ENCODE measurements at regions not wholly inside any gene's neighbourhood (a gene's known extent, or its start where the extent isn't known, plus 50 kb on each side); places are given as distances from the start of the nearest gene placed in this dataset.
"Not testable (repeated sequence)": the region's sequence is repeated elsewhere in the genome, so short reads cannot be mapped to it uniquely, and the experiment has no call there.

- ATAC-seq; DNase-seq; intact Hi-C loops (cut with DNase I, micrococcal nuclease): not testable (repeated sequence)
These were observed 101.0 kb upstream of the CHST9 start for GRCh38 chr18:27285973-27286562.

- DNase-seq (no peak), ATAC-seq (no peak)
- intact Hi-C loops (cut with DNase I, micrococcal nuclease) = no loop called here
These were observed 93.0 kb upstream of the CHST9 start for GRCh38 chr18:27278131-27278530.

- intact Hi-C loops (cut with DNase I, micrococcal nuclease) = no loop called here
- DNase-seq (no peak), ATAC-seq (no peak)
These were observed 92.4 kb upstream of the CHST9 start for GRCh38 chr18:27277554-27277953.

- DNase-seq = no peak
- ATAC-seq = no peak
- intact Hi-C loops (cut with DNase I, micrococcal nuclease) = no loop called here
These were observed 91.8 kb upstream of the CHST9 start for GRCh38 chr18:27276886-27277285.

- intact Hi-C loops (cut with DNase I, micrococcal nuclease) = no loop called here
- DNase-seq (no peak), ATAC-seq (no peak)
These were observed 91.4 kb upstream of the CHST9 start for GRCh38 chr18:27276479-27276878.

- intact Hi-C loops (cut with DNase I, micrococcal nuclease) = no loop called here
- DNase-seq = no peak
- ATAC-seq = no peak
These were observed 89.8 kb upstream of the CHST9 start for GRCh38 chr18:27274901-27275300.

- DNase-seq (no peak), ATAC-seq (no peak)
- intact Hi-C loops (cut with DNase I, micrococcal nuclease) = no loop called here
These were observed 85.4 kb upstream of the CHST9 start for GRCh38 chr18:27270508-27270907.

- ATAC-seq = no peak
- intact Hi-C loops (cut with DNase I, micrococcal nuclease) = no loop called here
- no peak for DNase-seq
These were observed 78.3 kb upstream of the CHST9 start for GRCh38 chr18:27263369-27263768.

- intact Hi-C loops (cut with DNase I, micrococcal nuclease) = no loop called here
- ATAC-seq = no peak
- DNase-seq = no peak
These were observed 76.9 kb upstream of the CHST9 start for GRCh38 chr18:27261769-27262549.

GRCh38 chr18:27253571-27253970, 68.5 kb upstream of the CHST9 start:
- no peak for ATAC-seq
- intact Hi-C loops (cut with DNase I, micrococcal nuclease) = no loop called here
- no peak for DNase-seq

- no peak for DNase-seq
- no peak for ATAC-seq
- intact Hi-C loops (cut with DNase I, micrococcal nuclease) = no loop called here
These were observed 65.4 kb upstream of the CHST9 start for GRCh38 chr18:27250471-27250870.

- intact Hi-C loops (cut with DNase I, micrococcal nuclease) = no loop called here
- DNase-seq (no peak), ATAC-seq (no peak)
These were observed 64.8 kb upstream of the CHST9 start for GRCh38 chr18:27249933-27250332.

GRCh38 chr18:27244259-27244658, 59.2 kb upstream of the CHST9 start:
- intact Hi-C loops (cut with DNase I, micrococcal nuclease) = no loop called here

GRCh38 chr18:27242392-27243047, 57.4 kb upstream of the CHST9 start:
- ATAC-seq (no peak), DNase-seq (no peak)
- intact Hi-C loops (cut with DNase I, micrococcal nuclease) = no loop called here

More at GRCh38 chr18:27244259-27244658, 59.2 kb upstream of the CHST9 start:
- DNase-seq = no peak
- ATAC-seq = no peak

- ATAC-seq = no peak
- intact Hi-C loops (cut with DNase I, micrococcal nuclease) = no loop called here
- DNase-seq = no peak
These were observed 55.3 kb upstream of the CHST9 start for GRCh38 chr18:27240383-27240782.

- ATAC-seq = no peak
- DNase-seq = no peak
- intact Hi-C loops (cut with DNase I, micrococcal nuclease) = loop anchor here in 1 of 2 donors (10.0 kb wide), 1 partner anchor 55 kb away; no protein-coding TSS in a partner anchor
These were observed 54.6 kb upstream of the CHST9 start for GRCh38 chr18:27239669-27240068.

GRCh38 chr18:27235218-27235870, 50.2 kb upstream of the CHST9 start:
- DNase-seq = no peak
- ATAC-seq = no peak
- intact Hi-C loops (cut with DNase I, micrococcal nuclease) = loop anchor here in 1 of 2 donors (10.0 kb wide), 1 partner anchor 59 kb away; no protein-coding TSS in a partner anchor

Data from left colon (tissue), 2 donors.